Cardiac muscle cell (in vitro differentiated cells and primary cell): ENCODE measurements at regions not wholly inside any gene's neighbourhood (a gene's known extent, or its start where the extent isn't known, plus 50 kb on each side); places are given as distances from the start of the nearest gene placed in this dataset.

Experiments used
- DNase-seq, 2 donors: peaks; one replicate each; pipeline versions ENCODE4 v3.0.0 to v3.0.0-alpha.2; 2010 to 2017; ENCODE audit warnings: low read depth in 1 of 2, low spot score in 1 of 2
- H3K27ac ChIP-seq: fragments of 200-600 bp; sonication (generic); 2 replicates; pipeline ENCODE4 v1.5.1; 2016
- H3K27me3 ChIP-seq: fragments of 200-600 bp; sonication (generic); 2 replicates; pipeline ENCODE4 v1.6.0; 2016; ENCODE audit warnings: control low read depth
- H3K36me3 ChIP-seq: fragments of 200-600 bp; sonication (generic); 2 replicates; pipeline ENCODE4 v1.5.1; 2016; ENCODE audit warnings: control low read depth
- H3K4me1 ChIP-seq: fragments of 200-600 bp; sonication (generic); 2 replicates; pipeline ENCODE4 v1.8.1; 2017; ENCODE audit warnings: low read depth, mild to moderate bottlenecking, mixed run types
- H3K4me3 ChIP-seq: fragments of 200-600 bp; sonication (generic); 2 replicates; pipeline ENCODE4 v1.5.1; 2016; ENCODE audit warnings: mild to moderate bottlenecking
- H3K9me3 ChIP-seq: fragments of 200-600 bp; sonication (generic); 2 replicates; pipeline ENCODE4 v1.5.1; 2017; ENCODE audit warnings: low read depth, mild to moderate bottlenecking, control low read depth
- TF ChIP-seq, protein P1 (sequence below): IDR thresholded peaks from 2 replicates; pipeline ENCODE4 v1.5.1; 2012; ENCODE audit warnings: low read depth, mild to moderate bottlenecking, low read length

DNA sequence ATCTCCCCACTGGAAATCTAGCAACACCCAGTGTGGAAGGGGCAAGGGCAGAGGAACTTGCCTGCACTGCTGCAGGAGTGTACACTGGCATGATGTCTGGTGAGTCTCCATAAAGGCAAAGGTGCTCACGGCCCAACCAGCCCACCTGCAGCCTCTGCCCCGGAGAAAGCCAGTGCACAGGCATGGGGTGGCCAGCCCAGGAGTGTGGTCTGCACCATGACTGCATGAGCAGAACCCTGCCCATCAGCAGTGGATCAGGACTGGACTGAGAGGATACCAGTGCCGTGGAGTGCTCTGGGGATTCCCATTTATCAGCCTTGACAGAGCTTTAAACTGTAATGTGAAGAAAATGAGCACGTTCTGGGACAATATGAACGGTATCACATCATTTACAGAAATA lies 342.6 kb upstream of the HS6ST1 start:
- H3K4me1 ChIP-seq = no peaks in the 10 kb centered on the region
- H3K9me3 ChIP-seq = no peaks in the 10 kb centered on the region
- no peak for DNase-seq
- H3K4me3 ChIP-seq = no peak overlapping the region
- H3K27me3 ChIP-seq = no peaks in the 10 kb centered on the region
- H3K36me3 ChIP-seq = no peaks in the 10 kb centered on the region
- TF ChIP-seq, protein P1, sequence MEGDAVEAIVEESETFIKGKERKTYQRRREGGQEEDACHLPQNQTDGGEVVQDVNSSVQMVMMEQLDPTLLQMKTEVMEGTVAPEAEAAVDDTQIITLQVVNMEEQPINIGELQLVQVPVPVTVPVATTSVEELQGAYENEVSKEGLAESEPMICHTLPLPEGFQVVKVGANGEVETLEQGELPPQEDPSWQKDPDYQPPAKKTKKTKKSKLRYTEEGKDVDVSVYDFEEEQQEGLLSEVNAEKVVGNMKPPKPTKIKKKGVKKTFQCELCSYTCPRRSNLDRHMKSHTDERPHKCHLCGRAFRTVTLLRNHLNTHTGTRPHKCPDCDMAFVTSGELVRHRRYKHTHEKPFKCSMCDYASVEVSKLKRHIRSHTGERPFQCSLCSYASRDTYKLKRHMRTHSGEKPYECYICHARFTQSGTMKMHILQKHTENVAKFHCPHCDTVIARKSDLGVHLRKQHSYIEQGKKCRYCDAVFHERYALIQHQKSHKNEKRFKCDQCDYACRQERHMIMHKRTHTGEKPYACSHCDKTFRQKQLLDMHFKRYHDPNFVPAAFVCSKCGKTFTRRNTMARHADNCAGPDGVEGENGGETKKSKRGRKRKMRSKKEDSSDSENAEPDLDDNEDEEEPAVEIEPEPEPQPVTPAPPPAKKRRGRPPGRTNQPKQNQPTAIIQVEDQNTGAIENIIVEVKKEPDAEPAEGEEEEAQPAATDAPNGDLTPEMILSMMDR = no peak
- H3K27ac ChIP-seq = no peak overlapping the region

DNA sequence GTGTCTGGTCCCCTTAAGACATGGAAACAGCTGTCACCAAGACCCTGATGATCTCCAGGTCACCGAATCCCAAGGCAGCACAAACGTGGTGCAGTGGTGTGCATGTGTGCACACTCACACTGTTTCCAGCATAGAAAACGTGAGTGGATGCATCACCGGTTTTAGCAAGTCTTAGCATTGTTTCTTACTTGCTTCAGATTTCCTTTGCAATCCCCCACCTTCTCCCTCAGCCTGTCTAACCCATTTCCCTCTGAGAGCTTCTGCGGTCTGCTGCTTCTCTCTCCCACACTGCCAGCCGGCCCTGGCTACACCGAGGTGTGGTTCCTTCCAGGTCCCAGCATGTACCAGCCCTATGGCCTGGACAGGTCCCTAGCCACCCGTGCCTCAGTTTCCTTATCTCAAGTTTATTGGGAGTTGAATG lies 343.4 kb upstream of the HS6ST1 start:
- H3K4me3 ChIP-seq = no peak overlapping the region
- H3K9me3 ChIP-seq = no peaks in the 10 kb centered on the region
- TF ChIP-seq, protein P1 = no peak
- no peaks in the 10 kb centered on the region for H3K36me3 ChIP-seq
- no peak for DNase-seq
- H3K4me1 ChIP-seq = no peaks in the 10 kb centered on the region
- peaks cover 2% of the 10 kb centered on the region for H3K27me3 ChIP-seq
- H3K27ac ChIP-seq = no peak overlapping the region

DNA sequence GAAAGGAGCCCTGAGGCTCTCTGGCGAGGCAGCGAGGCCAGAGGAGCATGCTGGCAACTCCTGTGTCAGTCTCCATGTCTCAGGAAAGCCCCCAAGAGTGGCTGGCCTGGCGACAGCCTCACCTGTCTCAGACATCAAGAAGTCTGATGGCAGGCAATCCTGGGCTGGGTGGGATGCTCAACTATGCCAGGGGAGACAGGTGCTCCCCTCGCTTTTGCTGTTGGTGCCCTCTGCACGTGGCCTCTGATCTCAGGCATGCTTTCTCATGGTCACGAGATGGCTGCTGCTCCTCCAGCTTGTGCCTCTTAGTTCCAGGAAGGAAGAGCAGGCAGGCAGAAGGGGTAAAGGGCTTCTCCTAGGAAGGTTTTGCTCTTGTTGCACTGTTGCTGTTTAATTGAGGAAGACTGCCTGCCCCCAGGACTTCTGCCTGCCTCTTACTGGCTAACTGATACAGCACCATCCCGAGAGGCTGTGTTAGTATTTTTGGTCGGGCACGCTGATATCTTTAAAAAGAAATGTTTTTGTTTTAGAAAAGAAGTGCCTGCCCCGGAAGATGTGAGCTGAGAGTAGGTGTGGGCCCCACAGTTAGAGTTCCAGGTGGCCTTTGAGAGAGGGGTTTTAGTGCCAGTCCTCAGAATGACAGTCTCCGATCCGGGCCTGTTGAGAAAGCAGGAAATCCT lies 344.8 kb upstream of the HS6ST1 start:
- TF ChIP-seq, protein P1 = no peak
- Histone ChIP-seq H3K9me3 (no peaks in the 10 kb centered on the region), H3K4me3 (no peak overlapping the region), H3K27me3 (peaks cover 9% of the 10 kb centered on the region), H3K4me1 (no peaks in the 10 kb centered on the region), H3K36me3 (no peaks in the 10 kb centered on the region), H3K27ac (no peak overlapping the region)
- no peak for DNase-seq

DNA sequence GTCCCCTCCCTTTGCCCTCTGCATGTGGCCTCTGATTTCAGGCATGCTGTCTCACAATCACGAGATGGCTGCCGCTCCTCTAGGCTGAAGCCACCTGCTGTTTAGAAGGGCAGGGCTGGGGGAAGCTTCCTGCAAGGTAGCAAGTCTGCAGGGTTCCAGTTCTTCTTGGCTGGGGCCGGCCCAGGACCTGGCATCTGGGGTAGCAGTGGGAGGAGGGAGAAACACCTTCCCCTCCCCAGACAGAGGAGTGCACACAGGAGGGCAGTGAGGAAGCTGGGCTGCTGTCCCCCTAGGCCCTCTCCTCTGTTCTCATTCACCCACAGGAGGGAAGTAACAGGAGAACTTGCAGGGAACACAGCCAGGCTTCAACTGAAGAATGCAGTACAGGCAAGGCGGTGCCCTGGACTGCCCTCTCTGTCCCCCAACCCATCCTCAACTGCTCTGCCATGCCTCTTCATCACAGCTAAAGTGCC lies 345.9 kb upstream of the HS6ST1 start:
- no peak for DNase-seq
- H3K9me3 ChIP-seq = no peaks in the 10 kb centered on the region
- no peak overlapping the region for H3K27ac ChIP-seq
- H3K36me3 ChIP-seq = no peaks in the 10 kb centered on the region
- no peak overlapping the region for H3K4me3 ChIP-seq
- peaks cover 9% of the 10 kb centered on the region for H3K27me3 ChIP-seq
- TF ChIP-seq, protein P1 = no peak
- H3K4me1 ChIP-seq = no peaks in the 10 kb centered on the region

- no peak overlapping the region for H3K4me3 ChIP-seq
- no peaks in the 10 kb centered on the region for H3K36me3 ChIP-seq
- DNase-seq = no peak
- no peaks in the 10 kb centered on the region for H3K9me3 ChIP-seq
- H3K4me1 ChIP-seq = no peaks in the 10 kb centered on the region
- TF ChIP-seq, protein P1 = no peak
- peaks cover 9% of the 10 kb centered on the region for H3K27me3 ChIP-seq
- H3K27ac ChIP-seq = no peak overlapping the region
Observed at GRCh38 chr2:128665113-128665512, 346.4 kb upstream of the HS6ST1 start.
